ENCODE measurements at regions not wholly inside any gene's neighbourhood (a gene's known extent, or its start where the extent isn't known, plus 50 kb on each side); places are given as distances from the start of the nearest gene placed in this dataset.
"Not testable (repeated sequence)": the region's sequence is repeated elsewhere in the genome, so short reads cannot be mapped to it uniquely, and the experiment has no call there.

DNA sequence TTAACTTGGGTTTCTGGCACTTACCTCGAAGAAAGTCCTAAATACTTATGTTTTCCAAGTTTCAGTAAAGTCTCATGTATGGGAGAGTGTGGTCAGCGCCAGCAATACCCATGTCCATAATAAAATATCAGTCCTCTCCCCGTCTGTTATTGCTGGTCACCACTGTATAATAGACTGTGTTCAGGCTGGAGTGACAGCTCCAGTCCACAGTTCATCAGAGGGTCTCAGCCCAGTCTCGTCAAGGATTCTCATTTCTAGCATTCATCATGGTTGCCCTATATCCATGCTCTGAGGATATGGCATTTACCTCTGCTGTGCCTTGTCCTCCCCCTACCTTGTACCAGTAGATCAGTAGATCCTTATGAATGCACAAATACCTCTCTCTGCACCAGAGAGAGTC, 384.5 kb downstream of the NPIPA7 start:
- H3K27ac ChIP-seq = no peak overlapping the region
- TF ChIP-seq, protein P1, sequence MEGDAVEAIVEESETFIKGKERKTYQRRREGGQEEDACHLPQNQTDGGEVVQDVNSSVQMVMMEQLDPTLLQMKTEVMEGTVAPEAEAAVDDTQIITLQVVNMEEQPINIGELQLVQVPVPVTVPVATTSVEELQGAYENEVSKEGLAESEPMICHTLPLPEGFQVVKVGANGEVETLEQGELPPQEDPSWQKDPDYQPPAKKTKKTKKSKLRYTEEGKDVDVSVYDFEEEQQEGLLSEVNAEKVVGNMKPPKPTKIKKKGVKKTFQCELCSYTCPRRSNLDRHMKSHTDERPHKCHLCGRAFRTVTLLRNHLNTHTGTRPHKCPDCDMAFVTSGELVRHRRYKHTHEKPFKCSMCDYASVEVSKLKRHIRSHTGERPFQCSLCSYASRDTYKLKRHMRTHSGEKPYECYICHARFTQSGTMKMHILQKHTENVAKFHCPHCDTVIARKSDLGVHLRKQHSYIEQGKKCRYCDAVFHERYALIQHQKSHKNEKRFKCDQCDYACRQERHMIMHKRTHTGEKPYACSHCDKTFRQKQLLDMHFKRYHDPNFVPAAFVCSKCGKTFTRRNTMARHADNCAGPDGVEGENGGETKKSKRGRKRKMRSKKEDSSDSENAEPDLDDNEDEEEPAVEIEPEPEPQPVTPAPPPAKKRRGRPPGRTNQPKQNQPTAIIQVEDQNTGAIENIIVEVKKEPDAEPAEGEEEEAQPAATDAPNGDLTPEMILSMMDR (IDR thresholded peaks at IDR 0.05) = no peak
- no peak for TF ChIP-seq POLR2A (IDR thresholded peaks at IDR 0.05)
- no peaks in the 10 kb centered on the region for H3K9me3 ChIP-seq
- H3K4me3 ChIP-seq = no peak overlapping the region
- no peaks in the 10 kb centered on the region for H3K36me3 ChIP-seq
- H3K27me3 ChIP-seq = no peaks in the 10 kb centered on the region
- no peaks in the 10 kb centered on the region for H3K4me1 ChIP-seq
- DNase-seq = no peak
- intact Hi-C loops (cut with DNase I) = no loop called here
- 64 to 82% methylated on average over 4 of the region's 4 CpGs for WGBS, 2 donors

DNA sequence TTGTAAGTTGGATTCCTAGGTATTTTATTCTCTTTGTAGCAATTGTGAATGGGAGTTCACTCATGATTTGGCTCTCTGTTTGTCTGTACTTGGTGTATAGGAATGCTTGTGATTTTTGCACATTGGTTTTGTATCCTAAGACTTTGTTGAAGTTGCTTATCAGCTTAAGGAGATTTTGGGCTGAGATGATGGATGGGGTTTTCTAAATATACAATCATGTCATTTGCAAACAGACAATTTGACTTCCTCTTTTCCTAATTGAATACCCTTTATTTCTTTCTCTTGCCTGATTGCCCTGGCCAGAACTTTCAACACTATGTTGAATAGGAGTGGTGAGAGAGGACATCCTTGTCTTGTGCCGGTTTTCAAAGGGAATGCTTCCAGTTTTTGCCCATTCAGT, 391.8 kb downstream of the NPIPA7 start:
- 86 to 88% methylated on average over 1 of the region's 1 CpG for WGBS, 2 donors
- intact Hi-C loops (cut with DNase I); H3K4me3 ChIP-seq; H3K27ac ChIP-seq; H3K4me1 ChIP-seq; DNase-seq; H3K9me3 ChIP-seq; H3K36me3 ChIP-seq: not testable (repeated sequence)
- peaks cover 0 to 12% (median 0%) of the 10 kb centered on the region in 4 donors for H3K27me3 ChIP-seq

DNA sequence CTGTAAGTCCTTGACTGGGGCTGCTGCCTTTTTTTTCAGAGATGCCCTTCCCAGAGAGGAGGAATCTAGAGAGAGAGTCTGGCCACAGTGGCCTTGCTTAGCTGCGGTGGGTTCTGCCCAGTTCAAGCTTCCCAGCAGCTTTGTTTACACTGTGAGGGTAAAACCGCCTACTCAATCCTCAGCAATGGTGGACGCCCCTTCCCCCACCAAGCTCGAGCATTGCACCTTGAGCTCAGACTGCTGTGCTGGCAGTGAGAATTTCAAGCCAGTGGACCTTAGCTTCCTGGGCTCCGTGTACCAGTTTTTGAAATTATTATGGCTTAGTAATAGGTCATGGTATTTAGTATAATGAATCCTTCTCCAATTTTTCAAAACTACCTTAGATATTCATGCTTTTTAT, 395.4 kb downstream of the NPIPA7 start:
- 48 to 52% methylated on average over 5 of the region's 5 CpGs for WGBS, 2 donors
- Histone ChIP-seq H3K36me3 (no peaks in the 10 kb centered on the region), H3K27me3 (peaks cover 0 to 12% (median 0%) of the 10 kb centered on the region in 4 donors), H3K27ac (no peak overlapping the region), H3K4me3 (no peak overlapping the region), H3K9me3 (no peaks in the 10 kb centered on the region), H3K4me1 (no peaks in the 10 kb centered on the region)
- no peak for DNase-seq
- intact Hi-C loops (cut with DNase I) = no loop called here
- TF ChIP-seq, protein P1 (IDR thresholded peaks at IDR 0.05) = no peak
- no peak for TF ChIP-seq POLR2A (IDR thresholded peaks at IDR 0.05)

DNA sequence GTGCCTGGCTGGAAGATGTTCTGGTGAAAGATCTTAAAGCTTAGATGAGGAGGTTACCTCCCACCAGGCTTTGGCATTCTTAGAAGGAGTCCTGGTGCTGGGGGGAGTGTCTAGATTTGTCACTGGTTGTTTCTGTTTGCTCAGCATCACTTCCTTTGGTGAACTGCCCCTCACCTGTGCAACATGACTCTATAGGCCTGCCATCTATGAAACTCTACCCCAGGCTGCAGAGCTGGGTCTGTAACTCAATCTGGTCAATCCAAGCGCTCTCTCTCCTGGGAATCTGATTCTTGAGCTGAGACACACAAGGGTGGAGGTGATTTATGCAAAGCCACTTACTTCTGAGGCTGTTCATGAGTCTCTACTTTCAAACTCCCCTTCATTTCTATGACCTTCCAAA, 399.4 kb downstream of the NPIPA7 start:
- peaks cover 0 to 9% (median 0%) of the 10 kb centered on the region in 4 donors for H3K27me3 ChIP-seq
- TF ChIP-seq, protein P1 (IDR thresholded peaks at IDR 0.05) = no peak
- no peak for TF ChIP-seq POLR2A (IDR thresholded peaks at IDR 0.05)
- no peaks in the 10 kb centered on the region for H3K36me3 ChIP-seq
- 60 to 75% methylated on average over 1 of the region's 1 CpG for WGBS, 2 donors
- no peak for DNase-seq
- H3K4me1 ChIP-seq = no peaks in the 10 kb centered on the region
- no peak overlapping the region for H3K4me3 ChIP-seq
- H3K9me3 ChIP-seq = no peaks in the 10 kb centered on the region
- no peak overlapping the region for H3K27ac ChIP-seq
- intact Hi-C loops (cut with DNase I) = no loop called here

DNA sequence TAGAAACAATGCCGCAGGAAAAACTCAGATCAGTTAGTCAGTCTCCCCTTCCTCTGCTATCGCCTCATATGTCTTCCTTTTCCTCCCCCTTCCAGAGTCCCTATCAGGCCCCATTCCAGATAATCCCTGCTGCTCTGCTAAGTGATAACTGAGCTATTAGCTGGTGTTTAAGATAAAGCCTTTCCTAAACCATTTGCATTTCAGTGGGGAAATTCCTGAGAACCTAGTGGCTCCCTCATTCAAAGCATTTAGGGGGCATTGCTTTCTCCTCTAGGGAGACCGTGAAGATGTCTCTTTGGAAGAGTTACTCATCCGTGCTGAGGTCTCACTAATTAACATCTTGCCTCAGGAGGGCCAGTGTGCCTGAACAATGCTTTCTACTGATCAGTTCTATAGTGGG, 401.6 kb downstream of the NPIPA7 start:
- intact Hi-C loops (cut with DNase I) = no loop called here
- Histone ChIP-seq H3K36me3 (no peaks in the 10 kb centered on the region), H3K27me3 (no peaks in the 10 kb centered on the region), H3K4me1 (no peaks in the 10 kb centered on the region), H3K27ac (no peak overlapping the region), H3K9me3 (no peaks in the 10 kb centered on the region), H3K4me3 (no peak overlapping the region)
- TF ChIP-seq, protein P1 (IDR thresholded peaks at IDR 0.05) = no peak
- TF ChIP-seq POLR2A (IDR thresholded peaks at IDR 0.05) = no peak
- DNase-seq = no peak
- 38% methylated on average over 4 of the region's 4 CpGs for WGBS, 2 donors

DNA sequence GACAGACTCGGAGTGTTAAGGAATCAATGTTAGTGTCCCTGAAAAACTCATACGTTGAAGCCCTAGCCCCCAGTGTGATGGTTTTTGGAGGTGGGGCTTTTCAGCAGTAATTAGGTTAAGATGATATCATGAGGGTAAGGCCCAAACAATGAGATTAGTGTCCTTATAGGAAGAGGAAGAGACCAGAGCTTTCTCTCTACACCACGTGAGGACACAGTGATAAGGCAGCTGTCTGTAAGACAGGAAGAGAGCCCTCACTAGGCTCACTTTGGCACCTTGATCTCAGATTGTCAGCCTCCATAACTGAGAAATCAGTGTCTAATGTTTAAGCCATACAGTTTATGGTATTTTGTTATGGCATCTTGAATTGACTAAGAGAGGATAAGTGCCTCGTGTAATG, 403.2 kb downstream of the NPIPA7 start:
- intact Hi-C loops (cut with DNase I) = no loop called here
- Histone ChIP-seq H3K27ac (no peak overlapping the region), H3K27me3 (no peaks in the 10 kb centered on the region), H3K36me3 (no peaks in the 10 kb centered on the region), H3K9me3 (no peaks in the 10 kb centered on the region), H3K4me1 (no peaks in the 10 kb centered on the region), H3K4me3 (no peak overlapping the region)
- DNase-seq = no peak
- no peak for TF ChIP-seq POLR2A (IDR thresholded peaks at IDR 0.05)
- TF ChIP-seq, protein P1 (IDR thresholded peaks at IDR 0.05) = no peak
- 50 to 72% methylated on average over 4 of the region's 4 CpGs for WGBS, 2 donors

Data from esophagus squamous epithelium (tissue), 5 donors.